Renal cortex interstitium (tissue), 11 donors: ENCODE measurements at regions not wholly inside any gene's neighbourhood (a gene's known extent, or its start where the extent isn't known, plus 50 kb on each side); places are given as distances from the start of the nearest gene placed in this dataset.

Experiments
- DNase-seq, 11 donors: peaks; one replicate each; pipeline ENCODE4 v3.0.0-alpha.2; 2013; ENCODE audit warnings: low read depth in 9 of 11, low spot score in 4 of 11; ENCODE audit errors: extremely low read depth in 1 of 11

DNA sequence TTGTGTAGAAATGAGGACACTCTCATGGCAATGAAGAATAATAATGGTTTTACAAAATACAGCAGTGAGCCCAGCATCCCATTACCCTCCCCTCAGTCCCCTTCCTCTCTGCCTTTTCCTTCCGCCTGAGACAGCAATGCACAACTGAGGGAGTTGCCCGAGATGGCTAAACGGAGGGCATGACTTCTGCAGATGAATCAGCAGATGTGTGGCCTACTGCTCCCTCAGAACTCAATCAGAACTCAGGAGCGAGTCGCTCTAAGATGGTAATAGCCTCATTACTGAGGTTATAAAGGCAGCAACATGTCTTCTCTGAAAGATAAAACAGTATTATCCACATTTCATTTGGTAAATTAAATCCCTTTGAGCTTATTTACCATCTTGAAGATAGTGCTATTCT is 326.6 kb downstream of the ENC1 start:
- no peak for DNase-seq

DNA sequence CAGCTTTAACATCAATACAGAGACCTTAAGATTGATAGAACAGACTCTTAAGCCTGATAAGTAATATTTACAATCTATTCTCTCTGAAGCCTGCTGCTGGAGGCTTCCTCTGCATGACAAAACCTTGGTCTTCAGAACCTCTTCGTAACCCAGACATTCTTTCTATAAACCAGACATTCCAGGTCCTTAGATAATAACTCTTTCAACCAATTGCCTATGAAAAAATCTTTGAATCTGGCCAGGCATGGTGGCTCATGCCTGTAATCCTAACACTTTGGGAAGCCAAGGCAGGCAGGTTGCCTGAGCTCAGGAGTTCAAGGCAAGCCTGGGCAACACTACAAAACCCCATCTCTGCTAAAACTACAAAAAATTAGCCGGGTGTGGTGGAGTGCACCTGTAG is 327.8 kb downstream of the ENC1 start:
- DNase-seq: no peak

DNA sequence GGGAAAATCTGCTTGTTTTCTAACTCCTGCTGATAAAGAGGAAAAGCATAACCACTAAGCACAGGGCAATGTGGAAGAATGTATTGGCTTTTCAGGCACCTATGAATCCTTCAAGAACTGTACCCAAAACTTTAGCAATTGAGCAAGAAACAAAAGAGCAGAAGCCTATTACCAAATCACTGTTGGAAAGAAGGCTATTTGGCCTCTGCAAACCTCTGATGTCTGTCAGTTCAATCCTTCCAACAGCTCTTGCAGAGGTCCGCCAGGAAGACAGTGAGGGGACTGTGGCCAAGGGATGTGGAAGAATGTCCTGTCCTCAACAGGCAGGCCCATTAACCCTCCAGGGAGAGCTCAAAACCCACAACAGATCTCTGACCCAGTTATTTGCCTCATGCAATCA is 328.6 kb downstream of the ENC1 start:
- DNase-seq: no peak

DNA sequence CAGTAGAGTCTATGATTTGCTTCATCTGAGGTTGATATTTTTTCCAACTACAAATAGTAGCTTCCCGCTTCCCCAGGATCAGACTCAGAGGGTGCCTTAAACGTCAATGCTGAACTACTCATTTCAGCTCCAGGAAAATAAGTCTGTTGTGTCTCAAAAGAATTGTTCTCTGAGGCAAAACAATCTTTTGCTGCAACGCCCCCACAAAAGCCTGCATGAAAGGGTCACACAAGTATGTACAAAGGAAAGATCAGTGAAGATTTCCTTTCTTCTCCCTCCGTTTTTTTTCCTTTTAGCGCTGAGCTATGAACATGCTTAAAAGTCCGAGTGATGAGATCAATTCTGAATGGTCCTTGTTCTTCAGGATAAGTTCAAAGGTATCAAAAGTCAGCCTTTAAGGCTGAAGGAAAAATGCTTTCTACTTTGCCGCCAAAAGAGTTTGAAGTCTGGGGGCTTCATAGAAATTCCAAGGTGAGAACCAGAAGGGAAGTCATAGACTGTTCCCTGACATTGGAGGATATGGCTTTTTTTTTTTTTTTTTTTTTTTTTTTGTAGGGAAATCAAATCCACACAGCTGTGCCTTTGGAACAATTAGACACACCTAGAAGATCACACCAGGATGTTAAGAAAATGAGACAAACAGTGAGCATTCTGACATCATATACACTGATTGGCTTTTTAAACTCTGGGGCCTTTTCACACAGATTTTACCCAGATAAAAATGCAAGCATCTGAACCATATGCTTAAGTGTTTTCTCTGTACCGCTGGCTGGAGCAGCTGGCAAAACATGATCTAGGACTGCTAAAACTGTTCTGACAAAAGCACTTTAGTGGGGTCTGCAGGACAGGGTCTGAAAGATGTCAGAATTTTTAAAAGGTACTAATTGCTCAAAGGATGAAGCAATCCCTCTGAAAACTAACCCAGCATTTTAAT is 329.3 kb downstream of the ENC1 start:
- DNase-seq: no peak

DNA sequence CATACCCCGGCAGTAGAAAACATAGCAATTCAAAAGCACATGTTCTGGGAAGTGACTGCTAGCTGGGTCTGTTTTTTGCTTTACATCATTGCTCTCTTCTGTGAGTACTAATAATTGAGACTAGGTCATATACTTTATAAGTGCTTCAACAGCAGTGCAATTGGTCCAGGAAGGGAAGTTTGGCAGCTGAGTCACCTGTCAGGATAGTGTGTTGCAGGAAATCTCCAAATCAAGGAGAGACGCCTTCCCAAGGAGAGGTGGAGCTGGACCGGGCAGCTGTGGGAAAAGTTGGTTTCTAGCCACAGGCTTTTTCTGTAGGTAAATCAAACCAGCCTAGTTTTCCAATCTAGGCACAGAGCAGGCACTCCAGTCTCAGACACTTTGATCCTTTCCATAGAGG is 330.1 kb downstream of the ENC1 start:
- DNase-seq: no peak

DNA sequence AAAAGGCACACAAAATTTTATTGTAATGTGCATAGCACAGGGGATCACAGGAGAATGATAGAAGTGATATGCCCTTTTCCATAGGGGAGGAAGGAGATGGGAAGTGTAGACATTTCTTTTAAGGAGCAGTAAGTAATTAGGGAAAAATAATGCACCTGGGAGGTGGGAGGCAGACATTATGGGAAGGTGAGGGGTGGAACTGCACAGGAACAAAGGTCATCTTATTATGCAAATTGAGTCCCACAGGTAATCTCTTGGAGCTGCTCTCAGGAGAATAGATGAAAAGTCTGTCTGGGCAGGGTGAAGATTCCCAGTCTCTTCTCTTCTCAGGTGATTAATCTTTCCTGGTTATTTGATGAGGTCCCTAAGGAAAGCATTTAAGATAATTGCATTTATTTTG is 331.5 kb downstream of the ENC1 start:
- DNase-seq: no peak

DNA sequence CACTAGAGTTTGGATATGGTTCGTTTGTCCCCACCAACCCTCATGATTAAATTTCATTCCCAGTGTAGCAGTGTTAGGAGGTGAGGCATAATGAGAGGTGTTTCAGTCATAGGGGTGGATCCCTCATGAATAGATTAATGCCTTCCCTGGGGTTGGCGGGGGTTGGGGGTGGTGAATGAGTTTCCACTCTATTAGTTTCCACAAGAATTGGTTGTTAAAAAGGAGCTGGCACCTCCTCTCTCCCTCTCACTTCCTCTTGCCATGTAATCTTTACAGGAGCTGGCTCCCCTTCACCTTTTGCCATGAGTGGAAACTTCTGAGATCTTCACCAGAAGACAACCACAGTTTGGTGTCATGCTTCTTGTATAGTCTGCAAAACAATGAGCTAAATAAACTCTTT is 333.7 kb downstream of the ENC1 start:
- no peak for DNase-seq

DNA sequence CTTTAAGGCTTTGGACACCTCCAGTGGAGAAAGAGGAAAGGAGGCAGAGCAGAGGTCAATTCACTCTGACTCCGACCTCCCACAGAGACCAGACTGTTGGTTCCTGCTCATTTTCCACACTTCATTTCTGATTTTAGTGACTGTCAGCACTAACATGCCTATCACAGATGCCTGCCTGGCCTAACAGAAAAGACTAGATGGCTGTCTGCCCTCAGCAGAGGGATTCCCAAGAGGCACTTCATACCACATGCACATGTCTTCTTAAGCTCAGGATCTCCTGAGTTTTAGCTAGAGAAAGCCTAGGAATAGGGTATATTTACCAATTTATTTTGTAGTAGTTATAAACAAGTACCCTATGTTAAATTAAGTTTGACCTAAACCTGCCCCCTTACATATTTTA is 336.0 kb downstream of the ENC1 start:
- DNase-seq: no peak

DNA sequence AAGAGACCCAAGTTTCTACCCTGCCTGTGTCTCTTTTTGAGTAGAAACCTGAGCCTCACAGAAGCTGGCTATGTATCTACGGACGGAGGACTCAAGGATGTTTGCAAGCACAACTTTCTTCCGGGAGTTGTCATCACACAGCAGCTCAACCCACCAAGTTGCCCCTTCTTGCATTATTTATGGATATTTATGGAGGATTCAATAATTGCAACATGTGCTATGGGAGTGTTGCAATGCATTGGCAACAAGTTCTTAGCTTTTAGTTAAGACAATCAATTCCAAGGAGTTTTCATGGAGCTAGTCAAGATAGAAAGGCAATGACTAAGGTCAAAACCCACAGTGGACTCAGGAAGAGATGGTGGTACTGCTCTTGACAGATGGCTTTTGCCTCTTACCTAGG is 336.9 kb downstream of the ENC1 start:
- no peak for DNase-seq

DNA sequence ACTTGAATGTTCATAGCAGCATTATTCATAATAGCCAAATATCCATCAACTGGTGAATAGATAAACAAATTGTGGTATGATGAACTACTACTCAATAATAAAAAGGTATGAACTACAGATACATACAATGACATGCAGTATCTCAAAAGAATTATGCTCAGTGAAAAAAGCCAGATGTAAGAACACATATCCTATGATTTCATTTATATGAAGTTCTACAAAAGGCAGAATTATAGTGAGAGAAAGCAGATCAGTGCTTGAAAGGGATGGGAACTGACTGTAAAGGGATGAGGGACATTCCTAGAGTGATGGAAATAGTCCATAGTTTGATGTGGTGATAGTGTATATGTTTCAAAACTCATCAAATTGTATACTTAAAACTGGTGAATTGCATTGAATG is 339.0 kb downstream of the ENC1 start:
- no peak for DNase-seq

DNA sequence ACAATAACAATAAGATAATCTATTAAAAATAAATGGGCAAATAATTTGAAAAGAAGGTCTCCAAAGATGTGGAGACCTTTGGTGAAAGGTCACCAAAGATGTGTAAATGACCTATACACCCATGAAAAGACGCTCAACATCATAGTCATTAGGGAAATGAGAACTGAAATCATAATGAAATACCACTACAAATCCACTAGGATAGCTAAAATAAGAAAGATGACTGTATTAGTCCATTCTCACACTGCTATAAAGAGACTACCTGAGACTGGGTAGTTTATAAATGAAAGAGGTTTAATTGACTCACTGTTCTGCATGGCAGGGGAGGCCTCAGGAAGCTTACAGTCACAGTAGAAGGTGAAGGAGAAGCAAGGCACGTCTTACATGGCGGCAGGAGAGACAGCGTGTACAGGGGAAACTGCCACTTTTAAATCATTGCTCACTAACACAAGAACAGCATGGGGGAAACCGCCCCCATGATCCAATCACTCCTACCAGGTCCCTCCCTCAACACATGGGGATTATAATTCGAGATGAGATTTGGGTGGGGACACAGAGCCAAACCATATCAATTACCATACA is 339.6 kb downstream of the ENC1 start:
- DNase-seq: no peak

DNA sequence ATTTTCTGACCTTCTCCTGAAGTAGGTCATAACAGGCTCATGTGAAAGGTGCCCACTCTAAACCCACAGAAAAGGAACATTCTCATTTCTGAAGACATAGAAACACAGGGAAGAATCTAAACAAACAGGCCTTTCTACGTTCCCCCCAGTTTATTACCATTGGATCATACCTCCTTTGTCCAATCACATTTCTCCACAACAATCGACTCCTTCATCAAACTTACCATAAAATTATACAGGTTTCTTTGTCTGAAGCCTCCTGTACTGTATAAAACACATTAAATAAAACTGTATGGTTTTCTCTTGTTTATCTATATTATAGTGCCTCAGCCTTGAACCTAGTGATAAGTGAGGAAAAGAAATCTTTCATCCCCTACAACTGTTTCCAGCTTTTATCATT is 340.7 kb downstream of the ENC1 start:
- DNase-seq: no peak

DNA sequence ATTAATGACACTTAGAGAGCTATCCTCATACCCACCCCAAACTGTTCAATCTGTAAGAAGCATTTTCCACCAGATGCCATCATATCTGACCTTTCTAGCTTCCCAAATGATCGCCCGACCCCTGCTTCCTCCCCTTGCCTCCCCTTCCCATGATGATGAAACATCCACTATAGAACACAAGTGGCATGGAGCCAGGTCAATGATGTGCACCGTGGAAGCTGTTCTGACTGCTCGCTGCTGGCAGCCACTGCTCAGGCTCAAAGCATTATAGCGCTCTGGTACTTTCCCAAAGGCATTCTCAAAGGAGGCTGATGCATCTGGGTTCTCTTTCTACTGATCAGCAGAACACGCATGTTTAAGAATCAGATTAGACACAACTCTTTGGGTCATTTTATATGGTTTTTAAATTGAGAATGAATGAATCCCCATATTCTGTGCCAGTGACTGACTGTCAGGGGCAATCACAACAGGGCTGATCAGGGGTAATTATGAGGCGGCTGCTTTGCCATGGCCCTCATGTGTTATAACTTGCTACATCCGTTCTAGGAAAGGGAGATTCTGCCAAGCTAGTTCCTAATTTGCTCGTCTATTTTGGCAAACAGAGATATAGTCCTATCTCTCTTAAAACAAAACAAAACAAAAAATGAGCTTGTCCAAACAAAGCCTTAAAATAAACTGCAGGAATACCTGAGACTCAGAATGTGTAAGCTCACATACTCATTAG is 343.7 kb downstream of the ENC1 start:
- DNase-seq: no peak

DNA sequence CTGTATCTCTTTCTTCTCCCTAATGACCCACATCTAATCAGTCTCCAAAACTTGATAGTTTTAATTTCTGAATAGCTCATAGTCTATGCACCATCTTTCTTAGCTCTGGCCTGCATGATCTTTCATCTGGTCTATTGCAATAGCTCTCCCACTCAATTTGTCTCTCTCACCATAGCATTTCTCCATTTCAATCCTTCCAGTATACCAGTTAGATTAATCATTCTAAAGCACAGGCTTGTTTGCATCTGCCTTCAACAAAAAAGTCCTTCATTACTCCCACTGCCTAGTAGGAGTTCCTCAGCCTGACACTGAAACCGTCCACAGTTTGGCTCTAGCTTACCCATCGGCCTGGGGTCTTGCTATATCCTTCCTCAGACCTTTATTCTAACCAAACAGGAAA is 344.9 kb downstream of the ENC1 start:
- no peak for DNase-seq

DNA sequence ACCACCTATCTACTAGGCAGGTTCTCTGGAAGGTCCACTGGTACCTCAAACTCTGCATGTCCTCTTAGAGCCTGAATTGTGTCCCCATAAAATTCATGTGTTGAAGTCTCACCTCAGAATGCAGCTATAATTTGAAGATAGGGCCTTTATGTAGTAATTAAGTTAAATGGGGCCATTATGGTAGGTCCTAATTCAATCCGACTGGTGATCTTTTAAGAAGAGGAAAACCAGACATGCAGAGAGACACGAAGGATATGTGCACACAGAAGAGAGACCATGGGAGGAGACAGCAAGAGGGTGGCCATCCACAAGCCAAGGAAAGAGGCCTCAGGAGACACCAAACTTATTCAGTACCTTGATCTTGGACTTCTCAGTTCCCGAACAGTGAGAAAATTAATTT is 345.4 kb downstream of the ENC1 start:
- DNase-seq: no peak

DNA sequence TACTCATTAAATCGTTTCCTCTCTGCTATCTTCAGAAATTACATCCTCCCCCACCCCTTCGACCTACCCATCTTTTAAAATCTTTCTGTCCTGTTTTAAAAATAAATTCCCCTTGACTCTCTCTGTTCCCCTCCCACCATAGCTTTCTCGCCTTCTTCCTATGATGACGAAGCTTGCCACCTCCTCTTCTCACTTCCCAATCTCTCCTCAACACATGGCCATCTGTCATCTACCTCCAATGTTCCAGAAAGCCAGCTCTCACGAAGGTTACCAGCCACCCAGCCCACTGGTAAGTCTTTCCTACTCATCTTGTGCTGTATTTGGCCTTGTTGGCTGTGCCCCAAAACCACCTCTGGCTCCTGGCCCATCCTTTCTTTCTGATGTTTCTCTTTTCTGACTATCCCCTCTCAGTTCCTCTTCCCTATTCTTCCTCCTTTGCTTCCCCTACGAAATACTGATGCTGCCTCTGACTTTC is 346.3 kb downstream of the ENC1 start:
- DNase-seq: no peak

DNA sequence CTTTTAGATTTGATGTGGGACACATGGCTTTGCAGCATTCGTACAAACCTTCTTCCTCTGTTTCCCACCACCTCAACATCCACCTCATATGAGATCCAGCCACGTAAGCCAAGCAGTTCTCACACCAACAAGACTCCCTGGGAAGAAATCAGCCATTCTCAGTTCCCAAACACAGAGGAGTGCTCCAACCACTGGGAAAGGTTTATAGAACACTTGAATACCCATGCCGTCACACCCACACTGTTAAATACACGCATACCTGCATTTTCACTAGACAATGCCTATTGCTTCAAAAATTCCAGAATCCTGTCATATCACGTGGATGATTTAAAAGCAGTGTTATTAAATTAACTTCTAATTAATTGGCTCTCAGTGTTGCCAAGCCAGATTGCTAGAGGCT is 347.3 kb downstream of the ENC1 start:
- no peak for DNase-seq

DNA sequence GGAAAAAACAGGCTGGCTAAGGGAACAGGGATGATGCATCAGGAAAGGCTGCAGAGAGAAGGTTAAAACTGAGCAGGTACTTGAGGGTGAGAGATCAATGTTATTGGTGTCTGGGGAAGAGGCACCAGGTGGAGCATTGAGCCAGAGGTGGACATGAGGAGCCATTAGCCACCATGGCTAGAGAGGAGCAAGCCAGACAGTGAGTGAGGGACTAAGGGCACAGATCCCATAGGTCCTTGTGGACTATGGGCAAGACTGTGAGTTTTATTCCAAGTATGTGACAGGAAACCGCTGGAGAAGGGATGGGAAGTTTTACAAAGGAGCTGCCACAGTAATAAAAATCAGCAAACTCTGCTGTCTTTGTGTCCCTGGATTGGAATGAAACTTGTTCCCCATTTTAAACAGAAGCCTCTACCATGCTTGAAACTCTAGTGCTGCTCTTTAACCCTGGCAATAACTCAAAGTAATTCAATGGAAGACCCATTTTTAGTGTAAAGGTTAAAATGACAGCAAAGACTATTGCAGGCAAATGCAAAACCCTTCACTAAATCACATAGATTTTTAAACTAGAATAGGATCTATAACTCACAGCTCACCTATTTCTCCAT is 349.8 kb downstream of the ENC1 start:
- no peak for DNase-seq

DNA sequence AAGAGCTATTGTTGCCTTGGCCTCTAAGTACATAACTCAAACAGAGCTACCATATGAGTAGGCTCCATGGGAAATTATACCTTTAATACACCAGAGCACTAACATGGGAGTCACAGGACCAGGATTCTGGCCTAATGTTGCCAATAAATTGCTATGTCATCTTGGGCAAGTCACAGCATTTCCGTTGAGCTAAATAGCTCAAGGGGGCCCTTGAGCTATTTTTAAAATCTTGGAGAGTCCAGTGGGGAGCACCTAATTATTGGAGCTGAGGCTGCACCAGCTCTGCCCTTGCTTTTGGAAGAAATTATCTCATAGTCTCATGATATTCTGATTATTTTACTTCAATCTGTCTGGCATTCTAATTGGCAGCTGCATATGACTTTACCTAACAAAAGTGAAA is 350.8 kb downstream of the ENC1 start:
- no peak for DNase-seq

DNA sequence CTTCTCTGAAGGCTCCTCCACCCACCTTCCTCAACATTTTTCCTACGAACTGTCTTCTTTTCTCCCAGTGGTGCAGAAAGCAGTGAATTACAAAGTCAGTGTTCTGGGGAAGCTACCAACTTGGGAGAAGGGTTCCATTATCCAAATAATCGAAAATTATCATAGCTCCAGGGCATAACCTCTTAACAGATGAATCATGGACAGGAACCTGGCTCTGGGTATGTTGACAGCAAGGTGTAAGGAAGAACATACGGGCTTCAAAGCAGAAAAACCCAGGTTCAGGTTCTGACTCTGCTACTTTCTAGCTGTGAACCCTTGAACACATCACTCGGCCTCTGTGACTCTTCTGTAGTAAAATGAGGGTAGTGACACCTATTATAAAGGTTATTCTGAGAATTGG is 351.3 kb downstream of the ENC1 start:
- no peak for DNase-seq
